A673 (cell line): ENCODE measurements at regions not wholly inside any gene's neighbourhood (a gene's known extent, or its start where the extent isn't known, plus 50 kb on each side); places are given as distances from the start of the nearest gene placed in this dataset.

Experiments used
- CTCF ChIP-seq: fragments of 300-800, 200-600 bp; sonication (generic); conservative IDR thresholded peaks from 2 replicates; pipeline ENCODE4 v1.5.1; 2017; ENCODE audit warnings: low read depth, mild to moderate bottlenecking, antibody characterized with exemption, low read length, moderate library complexity, mixed read lengths
- EZH2 ChIP-seq: fragments of 200-600 bp; sonication (generic); IDR thresholded peaks from 2 replicates; pipeline ENCODE4 v1.6.1; 2017; ENCODE audit warnings: borderline replicate concordance, low read depth, mild to moderate bottlenecking, mixed read lengths, antibody characterized with exemption, low read length; ENCODE audit not compliant: poor library complexity, severe bottlenecking

DNA sequence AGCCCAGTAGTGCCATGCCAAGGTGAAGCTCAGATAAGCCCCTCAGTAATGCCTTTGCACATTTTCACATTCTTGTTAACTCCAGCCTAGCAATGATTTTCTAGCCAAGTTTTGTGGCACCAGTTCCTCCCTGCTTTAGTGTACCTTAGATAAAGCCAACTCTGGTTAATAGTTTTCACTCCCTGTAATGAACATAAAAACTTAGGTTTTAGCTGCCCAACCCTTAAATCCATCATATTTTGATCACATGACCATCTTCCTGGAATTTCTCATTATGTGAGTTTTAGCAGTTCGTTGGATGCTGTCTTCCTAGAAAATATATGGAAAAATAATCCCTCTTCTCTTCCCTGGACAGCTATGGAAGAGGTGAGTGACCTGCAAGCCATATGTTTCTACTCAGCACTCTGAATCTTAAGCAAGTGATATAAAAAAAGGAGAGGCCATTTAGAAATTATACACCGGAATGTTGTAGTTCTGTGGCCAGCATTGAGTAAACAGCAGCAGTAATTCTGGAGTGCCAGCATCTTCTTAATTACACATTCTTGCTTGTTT lies 62.2 kb upstream of the P2RY1 start:
- TF ChIP-seq CTCF = no peak
- no peak for TF ChIP-seq EZH2
